Stimulated activated CD8-positive, alpha-beta memory T cell treated with anti-CD3 and anti-CD28 coated beads, Interleukin-2, amount 100 ng/mL, for 1 hour (primary cell): ENCODE measurements at regions not wholly inside any gene's neighbourhood (a gene's known extent, or its start where the extent isn't known, plus 50 kb on each side); places are given as distances from the start of the nearest gene placed in this dataset.

ENCODE experiments used
- DNase-seq, 2 donors: peaks; one replicate each; pipeline ENCODE4 v3.0.0-alpha.2; 2020; ENCODE audit warnings: low read depth in 2 of 2

- DNase-seq: no peak
Measured at GRCh38 chrX:45879512-45879911, 665.7 kb downstream of the ZNF674 start.

- no peak for DNase-seq
Measured at GRCh38 chrX:45876206-45876605, 669.0 kb downstream of the ZNF674 start.

- DNase-seq: no peak
Measured at GRCh38 chrX:45873781-45874180, 671.4 kb downstream of the ZNF674 start.

GRCh38 chrX:45872480-45872879, 671.8 kb upstream of the DIPK2B start:
- DNase-seq: no peak

- no peak for DNase-seq
Measured at GRCh38 chrX:45868425-45868824, 667.7 kb upstream of the DIPK2B start.

- no peak for DNase-seq
Measured at GRCh38 chrX:45862801-45863200, 662.1 kb upstream of the DIPK2B start.

- DNase-seq: no peak
Measured at GRCh38 chrX:45860450-45860849, 659.8 kb upstream of the DIPK2B start.

GRCh38 chrX:45859407-45859806, 658.7 kb upstream of the DIPK2B start:
- no peak for DNase-seq

- no peak for DNase-seq
Measured at GRCh38 chrX:45852884-45853283, 652.2 kb upstream of the DIPK2B start.

GRCh38 chrX:45851434-45851991, 650.8 kb upstream of the DIPK2B start:
- no peak for DNase-seq

GRCh38 chrX:45850775-45851433, 650.2 kb upstream of the DIPK2B start:
- no peak for DNase-seq

- no peak for DNase-seq
Measured at GRCh38 chrX:45850197-45850774, 649.6 kb upstream of the DIPK2B start.

GRCh38 chrX:45849261-45849862, 648.7 kb upstream of the DIPK2B start:
- DNase-seq: no peak

GRCh38 chrX:45847961-45848360, 647.3 kb upstream of the DIPK2B start:
- no peak for DNase-seq

GRCh38 chrX:45846328-45846727, 645.7 kb upstream of the DIPK2B start:
- no peak for DNase-seq

GRCh38 chrX:45845142-45845541, 644.5 kb upstream of the DIPK2B start:
- no peak for DNase-seq

- no peak for DNase-seq
Measured at GRCh38 chrX:45843518-45843917, 642.8 kb upstream of the DIPK2B start.

- DNase-seq: no peak
Measured at GRCh38 chrX:45842926-45843315, 642.2 kb upstream of the DIPK2B start.

GRCh38 chrX:45842207-45842925, 641.7 kb upstream of the DIPK2B start:
- no peak for DNase-seq

GRCh38 chrX:45840411-45840950, 639.8 kb upstream of the DIPK2B start:
- DNase-seq: no peak

GRCh38 chrX:45830343-45830742, 629.7 kb upstream of the DIPK2B start:
- DNase-seq: no peak

GRCh38 chrX:45824471-45824870, 623.8 kb upstream of the DIPK2B start:
- no peak for DNase-seq
